AG04449 (cell line): ENCODE measurements at regions not wholly inside any gene's neighbourhood (a gene's known extent, or its start where the extent isn't known, plus 50 kb on each side); places are given as distances from the start of the nearest gene placed in this dataset.
A peak's percentile ranks its signal among the peaks of the same experiment; 100 is the strongest.

ENCODE experiments used
- CTCF ChIA-PET: fragments of 350-600 bp; formaldehyde crosslinking; extraction: SDS; loops from one replicate; lab custom pipeline; 2021; ENCODE audit warnings: antibody characterized with exemption; lab: Yijun Ruan, JAX
- POLR2A ChIA-PET: fragments of 400-600, 350-600 bp; formaldehyde crosslinking; extraction: SDS; loops from one replicate; lab custom pipeline; 2020; ENCODE audit warnings: antibody characterized with exemption, inconsistent platforms; lab: Yijun Ruan, JAX
- DNase-seq: peaks from one replicate; pipeline ENCODE4 v3.0.0-alpha.2; 2010; ENCODE audit warnings: low read depth, low spot score
- H3K4me3 ChIP-seq: 2 replicates; pipeline ENCODE4 v1.5.1; 2011; ENCODE audit warnings: low read depth, mild to moderate bottlenecking, control low read depth, low read length
- TF ChIP-seq, protein P1 (sequence below): IDR thresholded peaks from one replicate; pipeline ENCODE4 v1.5.1; 2011; ENCODE audit warnings: mild to moderate bottlenecking, moderate library complexity, low read length, control low read depth, inconsistent platforms; ENCODE audit not compliant: insufficient read depth; ENCODE audit errors: missing control alignments

DNA sequence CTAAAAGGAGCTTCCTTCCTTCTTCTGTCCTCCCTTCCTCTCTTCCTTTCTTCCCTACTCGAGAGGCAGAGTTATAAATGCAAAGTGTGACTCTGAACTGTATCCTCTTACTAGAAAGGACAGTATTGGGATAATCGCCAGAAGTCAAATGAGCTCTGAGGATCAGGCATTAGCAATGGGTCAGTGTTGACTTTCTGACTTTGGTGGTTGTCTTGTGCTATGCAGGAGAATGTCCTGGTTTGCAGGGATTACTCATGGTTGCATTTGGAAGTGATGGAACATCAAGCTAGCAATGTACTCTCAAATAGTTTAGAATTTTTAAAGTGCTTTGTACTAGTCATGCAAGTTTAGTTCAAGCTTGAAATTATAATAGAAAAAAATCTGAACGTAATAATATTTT lies 115.6 kb downstream of the TXNL1 start:
- CTCF ChIA-PET = interaction anchor here (0.6 kb wide), 1 partner anchor 53 kb away, joined by 3 read pairs; no protein-coding TSS in a partner anchor

DNA sequence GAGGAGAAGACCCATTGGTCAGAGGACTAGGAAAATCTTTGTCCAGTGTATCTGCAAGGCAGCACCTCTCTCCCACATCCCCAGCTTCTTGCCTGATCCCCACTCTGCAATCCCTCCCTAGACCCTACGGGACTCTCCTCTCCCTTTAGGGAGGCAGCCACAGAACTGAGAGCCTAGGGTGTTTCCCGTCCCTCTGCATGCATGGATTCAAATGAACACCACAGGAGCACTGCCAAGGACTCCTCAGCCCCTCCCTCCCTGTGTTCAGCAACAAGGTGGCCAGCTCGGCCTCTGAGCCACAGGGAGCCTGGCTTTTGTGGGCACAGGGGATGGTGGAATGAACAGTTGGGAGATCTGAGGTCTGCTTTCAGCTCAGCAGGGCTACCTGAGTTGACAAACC lies 117.1 kb downstream of the TXNL1 start:
- TF ChIP-seq, protein P1, sequence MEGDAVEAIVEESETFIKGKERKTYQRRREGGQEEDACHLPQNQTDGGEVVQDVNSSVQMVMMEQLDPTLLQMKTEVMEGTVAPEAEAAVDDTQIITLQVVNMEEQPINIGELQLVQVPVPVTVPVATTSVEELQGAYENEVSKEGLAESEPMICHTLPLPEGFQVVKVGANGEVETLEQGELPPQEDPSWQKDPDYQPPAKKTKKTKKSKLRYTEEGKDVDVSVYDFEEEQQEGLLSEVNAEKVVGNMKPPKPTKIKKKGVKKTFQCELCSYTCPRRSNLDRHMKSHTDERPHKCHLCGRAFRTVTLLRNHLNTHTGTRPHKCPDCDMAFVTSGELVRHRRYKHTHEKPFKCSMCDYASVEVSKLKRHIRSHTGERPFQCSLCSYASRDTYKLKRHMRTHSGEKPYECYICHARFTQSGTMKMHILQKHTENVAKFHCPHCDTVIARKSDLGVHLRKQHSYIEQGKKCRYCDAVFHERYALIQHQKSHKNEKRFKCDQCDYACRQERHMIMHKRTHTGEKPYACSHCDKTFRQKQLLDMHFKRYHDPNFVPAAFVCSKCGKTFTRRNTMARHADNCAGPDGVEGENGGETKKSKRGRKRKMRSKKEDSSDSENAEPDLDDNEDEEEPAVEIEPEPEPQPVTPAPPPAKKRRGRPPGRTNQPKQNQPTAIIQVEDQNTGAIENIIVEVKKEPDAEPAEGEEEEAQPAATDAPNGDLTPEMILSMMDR = no peak
- ChIA-PET POLR2A (no interaction called here), CTCF (no interaction called here)
- no peak overlapping the region for H3K4me3 ChIP-seq
- no peak for DNase-seq

More for the DNA sequence above, 115.6 kb downstream of the TXNL1 start:
- no peak overlapping the region for H3K4me3 ChIP-seq
- POLR2A ChIA-PET = no interaction called here
- TF ChIP-seq, protein P1 = no peak
- peak; percentile 42 for DNase-seq

DNA sequence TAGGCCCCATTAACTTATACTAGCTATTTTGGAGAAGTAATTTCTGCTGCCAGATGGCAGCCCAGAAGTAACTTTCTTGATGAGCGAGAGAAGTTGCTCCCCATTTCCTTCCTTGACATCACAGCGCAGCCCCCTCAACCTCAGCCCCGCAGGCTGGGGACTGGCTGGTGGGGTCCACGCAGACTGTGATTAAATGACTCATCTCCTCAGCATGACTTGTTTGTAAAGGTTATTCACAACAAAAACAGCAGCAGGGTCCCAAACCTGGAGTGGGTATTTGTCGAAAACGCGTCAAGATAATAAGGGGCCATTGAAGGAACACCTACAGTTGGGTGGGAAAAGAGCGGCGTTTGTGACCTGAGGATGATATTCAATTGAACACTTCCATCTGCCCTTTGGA lies 120.6 kb downstream of the TXNL1 start:
- ChIA-PET CTCF (no interaction called here), POLR2A (no interaction called here)
- TF ChIP-seq, protein P1 = no peak
- no peak overlapping the region for H3K4me3 ChIP-seq
- DNase-seq = no peak

DNA sequence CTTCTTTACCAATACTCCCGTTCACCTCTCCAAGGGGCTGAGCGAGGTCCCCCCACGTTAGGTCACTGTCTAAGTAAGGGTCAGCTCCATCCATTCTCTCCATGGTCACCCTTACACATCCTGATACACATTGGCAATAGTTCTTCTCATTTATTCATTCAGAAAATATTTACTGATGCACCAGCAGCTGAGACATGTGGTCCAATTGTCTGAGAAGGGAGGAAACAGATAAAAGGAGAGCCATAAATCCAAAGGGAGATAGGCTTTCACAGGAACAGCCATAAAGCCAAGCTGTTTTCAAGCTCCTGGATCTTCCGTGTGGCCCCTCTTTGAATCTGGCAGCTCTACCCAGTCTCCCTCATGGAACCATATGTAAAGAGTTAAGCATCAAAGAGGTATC lies 121.2 kb downstream of the TXNL1 start:
- TF ChIP-seq, protein P1 = no peak
- CTCF ChIA-PET = no interaction called here
- no peak for DNase-seq
- no peak overlapping the region for H3K4me3 ChIP-seq
- POLR2A ChIA-PET = no interaction called here

DNA sequence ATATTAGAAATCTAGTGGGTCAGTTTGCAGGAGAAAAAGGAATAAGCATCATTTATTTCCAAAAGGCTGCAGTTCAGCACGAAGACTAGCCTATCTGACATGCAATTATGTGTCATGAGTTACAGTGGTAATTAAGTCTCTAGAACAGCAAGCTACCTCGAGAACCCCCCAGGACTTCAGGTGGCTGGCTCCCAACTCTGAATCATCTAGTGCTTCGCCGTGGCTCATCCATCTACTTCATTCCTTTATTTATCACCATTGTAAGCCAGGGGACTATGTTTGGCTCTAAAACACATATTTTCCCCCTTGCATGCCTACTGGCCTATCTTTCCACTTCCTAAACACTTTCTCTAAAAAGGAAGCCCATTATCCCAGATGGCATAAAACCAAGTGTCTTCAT lies 121.6 kb downstream of the TXNL1 start:
- no peak overlapping the region for H3K4me3 ChIP-seq
- DNase-seq = no peak
- CTCF ChIA-PET = no interaction called here
- POLR2A ChIA-PET = no interaction called here
- TF ChIP-seq, protein P1 = no peak

DNA sequence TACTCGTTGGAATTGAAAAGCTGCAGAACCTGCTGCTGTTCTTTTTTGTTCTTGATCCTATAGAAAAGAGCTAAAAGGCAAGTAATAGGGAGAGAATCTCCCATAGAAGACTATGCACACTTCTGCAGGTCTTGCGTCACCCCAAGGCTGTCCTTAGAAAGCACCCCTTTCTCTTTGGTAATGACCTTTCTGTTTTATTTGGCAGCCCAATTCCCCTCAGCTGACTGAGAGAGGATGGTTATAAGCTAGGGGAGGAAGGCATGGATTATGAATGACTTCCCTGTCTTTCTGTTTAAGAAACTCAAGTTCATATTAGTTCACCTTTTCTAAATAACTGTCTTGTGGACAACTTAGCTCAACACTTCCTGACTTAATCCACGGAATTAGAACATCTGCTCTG lies 122.9 kb downstream of the TXNL1 start:
- CTCF ChIA-PET = interaction anchor here (1.3 kb wide), 1 partner anchor 19 kb away, joined by 3 read pairs; no protein-coding TSS in a partner anchor

More for the DNA sequence above, 122.9 kb downstream of the TXNL1 start:
- DNase-seq = no peak
- TF ChIP-seq, protein P1 = no peak
- H3K4me3 ChIP-seq = no peak overlapping the region
- POLR2A ChIA-PET = no interaction called here
